ENCODE measurements at regions not wholly inside any gene's neighbourhood (a gene's known extent, or its start where the extent isn't known, plus 50 kb on each side); places are given as distances from the start of the nearest gene placed in this dataset.

DNA sequence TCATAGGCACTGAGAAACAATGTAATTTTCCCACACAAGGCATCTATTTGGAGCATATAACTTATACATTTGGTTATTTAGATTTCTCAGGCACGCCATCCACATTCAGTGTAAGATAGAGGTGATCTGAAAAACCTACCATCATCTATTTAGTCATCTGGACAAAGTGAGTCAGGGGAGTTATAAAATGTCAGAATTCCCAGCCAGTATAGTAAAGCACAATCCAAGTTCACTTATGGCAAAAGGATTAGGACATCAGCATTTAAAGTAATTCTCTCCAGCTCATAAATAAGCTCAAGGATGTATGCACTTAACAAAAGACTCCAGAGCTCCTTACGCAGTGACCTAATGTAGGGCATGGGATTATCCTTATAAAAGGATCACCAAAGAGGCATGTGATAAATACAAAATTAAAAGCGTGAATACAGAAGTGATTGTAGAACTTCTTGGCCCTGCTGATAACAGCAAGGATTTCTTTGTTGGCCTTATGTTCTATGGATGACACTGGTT lies 65.3 kb upstream of the DCLK2 start:
- TF ChIP-seq, protein P1, sequence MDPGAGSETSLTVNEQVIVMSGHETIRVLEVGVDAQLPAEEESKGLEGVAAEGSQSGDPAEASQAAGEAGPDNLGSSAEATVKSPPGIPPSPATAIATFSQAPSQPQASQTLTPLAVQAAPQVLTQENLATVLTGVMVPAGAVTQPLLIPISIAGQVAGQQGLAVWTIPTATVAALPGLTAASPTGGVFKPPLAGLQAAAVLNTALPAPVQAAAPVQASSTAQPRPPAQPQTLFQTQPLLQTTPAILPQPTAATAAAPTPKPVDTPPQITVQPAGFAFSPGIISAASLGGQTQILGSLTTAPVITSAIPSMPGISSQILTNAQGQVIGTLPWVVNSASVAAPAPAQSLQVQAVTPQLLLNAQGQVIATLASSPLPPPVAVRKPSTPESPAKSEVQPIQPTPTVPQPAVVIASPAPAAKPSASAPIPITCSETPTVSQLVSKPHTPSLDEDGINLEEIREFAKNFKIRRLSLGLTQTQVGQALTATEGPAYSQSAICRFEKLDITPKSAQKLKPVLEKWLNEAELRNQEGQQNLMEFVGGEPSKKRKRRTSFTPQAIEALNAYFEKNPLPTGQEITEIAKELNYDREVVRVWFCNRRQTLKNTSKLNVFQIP (CRISPR knock-in tag; IDR thresholded peaks at IDR 0.05; ENCODE audit: borderline replicate concordance, low read depth) = no peak
- TF ChIP-seq CSDC2 (CRISPR knock-in tag; IDR thresholded peaks at IDR 0.05) (no peak), ARNTL (CRISPR knock-in tag; IDR thresholded peaks at IDR 0.05; ENCODE audit: borderline replicate concordance, low read depth) (no peak), ZFP30 (CRISPR knock-in tag; IDR thresholded peaks at IDR 0.05) (no peak), OSR1 (CRISPR knock-in tag; IDR thresholded peaks at IDR 0.05) (no peak), TOX (CRISPR knock-in tag; IDR thresholded peaks at IDR 0.05; ENCODE audit: borderline replicate concordance) (no peak), ZNF70 (CRISPR knock-in tag; IDR thresholded peaks at IDR 0.05) (no peak), GLIS3 (CRISPR knock-in tag; IDR thresholded peaks at IDR 0.05) (no peak), ZFP3 (CRISPR knock-in tag; IDR thresholded peaks at IDR 0.05) (no peak)
- TF ChIP-seq, protein P2, sequence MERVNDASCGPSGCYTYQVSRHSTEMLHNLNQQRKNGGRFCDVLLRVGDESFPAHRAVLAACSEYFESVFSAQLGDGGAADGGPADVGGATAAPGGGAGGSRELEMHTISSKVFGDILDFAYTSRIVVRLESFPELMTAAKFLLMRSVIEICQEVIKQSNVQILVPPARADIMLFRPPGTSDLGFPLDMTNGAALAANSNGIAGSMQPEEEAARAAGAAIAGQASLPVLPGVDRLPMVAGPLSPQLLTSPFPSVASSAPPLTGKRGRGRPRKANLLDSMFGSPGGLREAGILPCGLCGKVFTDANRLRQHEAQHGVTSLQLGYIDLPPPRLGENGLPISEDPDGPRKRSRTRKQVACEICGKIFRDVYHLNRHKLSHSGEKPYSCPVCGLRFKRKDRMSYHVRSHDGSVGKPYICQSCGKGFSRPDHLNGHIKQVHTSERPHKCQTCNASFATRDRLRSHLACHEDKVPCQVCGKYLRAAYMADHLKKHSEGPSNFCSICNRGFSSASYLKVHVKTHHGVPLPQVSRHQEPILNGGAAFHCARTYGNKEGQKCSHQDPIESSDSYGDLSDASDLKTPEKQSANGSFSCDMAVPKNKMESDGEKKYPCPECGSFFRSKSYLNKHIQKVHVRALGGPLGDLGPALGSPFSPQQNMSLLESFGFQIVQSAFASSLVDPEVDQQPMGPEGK (CRISPR knock-in tag; IDR thresholded peaks at IDR 0.05; ENCODE audit: borderline replicate concordance) = no peak
- TF ChIP-seq, protein P3, sequence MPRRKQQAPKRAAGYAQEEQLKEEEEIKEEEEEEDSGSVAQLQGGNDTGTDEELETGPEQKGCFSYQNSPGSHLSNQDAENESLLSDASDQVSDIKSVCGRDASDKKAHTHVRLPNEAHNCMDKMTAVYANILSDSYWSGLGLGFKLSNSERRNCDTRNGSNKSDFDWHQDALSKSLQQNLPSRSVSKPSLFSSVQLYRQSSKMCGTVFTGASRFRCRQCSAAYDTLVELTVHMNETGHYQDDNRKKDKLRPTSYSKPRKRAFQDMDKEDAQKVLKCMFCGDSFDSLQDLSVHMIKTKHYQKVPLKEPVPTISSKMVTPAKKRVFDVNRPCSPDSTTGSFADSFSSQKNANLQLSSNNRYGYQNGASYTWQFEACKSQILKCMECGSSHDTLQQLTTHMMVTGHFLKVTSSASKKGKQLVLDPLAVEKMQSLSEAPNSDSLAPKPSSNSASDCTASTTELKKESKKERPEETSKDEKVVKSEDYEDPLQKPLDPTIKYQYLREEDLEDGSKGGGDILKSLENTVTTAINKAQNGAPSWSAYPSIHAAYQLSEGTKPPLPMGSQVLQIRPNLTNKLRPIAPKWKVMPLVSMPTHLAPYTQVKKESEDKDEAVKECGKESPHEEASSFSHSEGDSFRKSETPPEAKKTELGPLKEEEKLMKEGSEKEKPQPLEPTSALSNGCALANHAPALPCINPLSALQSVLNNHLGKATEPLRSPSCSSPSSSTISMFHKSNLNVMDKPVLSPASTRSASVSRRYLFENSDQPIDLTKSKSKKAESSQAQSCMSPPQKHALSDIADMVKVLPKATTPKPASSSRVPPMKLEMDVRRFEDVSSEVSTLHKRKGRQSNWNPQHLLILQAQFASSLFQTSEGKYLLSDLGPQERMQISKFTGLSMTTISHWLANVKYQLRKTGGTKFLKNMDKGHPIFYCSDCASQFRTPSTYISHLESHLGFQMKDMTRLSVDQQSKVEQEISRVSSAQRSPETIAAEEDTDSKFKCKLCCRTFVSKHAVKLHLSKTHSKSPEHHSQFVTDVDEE (CRISPR knock-in tag; IDR thresholded peaks at IDR 0.05) = no peak
